A549 (cell line): ENCODE measurements at regions not wholly inside any gene's neighbourhood (a gene's known extent, or its start where the extent isn't known, plus 50 kb on each side); places are given as distances from the start of the nearest gene placed in this dataset.

Source experiments
- ATAC-seq, 2 experiments: fragments of 200-7000 bp in 1 of 2; fragments of >200 bp in 1 of 2; cut with Nextera tagmentation in 1 of 2; cut with Tn5 transposase in 1 of 2; 3 replicates each; pipeline versions ENCODE4 v1.8.0 to v1.9.1; 2018 to 2020; ENCODE audit warnings: mild to moderate bottlenecking in 1 of 2, moderate library complexity in 1 of 2
- CTCF ChIA-PET: fragments of 300-600 bp; sonication (Branson Sonifier 250); formaldehyde crosslinking; extraction: SDS; loops from one replicate; lab custom pipeline; 2021; ENCODE audit warnings: antibody characterized with exemption, inconsistent platforms; lab: Yijun Ruan, JAX
- POLR2A ChIA-PET: fragments of 350-600 bp; formaldehyde crosslinking; extraction: SDS; loops from one replicate; lab custom pipeline; 2021; ENCODE audit warnings: antibody characterized with exemption, inconsistent platforms; lab: Yijun Ruan, JAX
- DNase-seq, 2 experiments: peaks; one replicate each; pipeline versions ENCODE4 v3.0.0 to v3.0.0-alpha.2; 2011 to 2016; ENCODE audit warnings: low read depth in 1 of 2, low spot score in 1 of 2
- FAIRE-seq: peaks from 2 replicates; lab custom pipeline; 2011; peaks lifted over from hg19 to GRCh38; lab: Jason Lieb, UNC
- H3K27ac ChIP-seq, 2 experiments: fragments of >200 bp; sonication (Bioruptor Twin); formaldehyde crosslinking; 3 replicates each; pipeline ENCODE4 v1.5.1; 2016 to 2017
- H3K4me1 ChIP-seq: fragments of >200 bp; sonication (Bioruptor Twin); formaldehyde crosslinking; 3 replicates; pipeline ENCODE4 v1.6.1; 2016
- H3K4me2 ChIP-seq: fragments of >200 bp; sonication (Bioruptor Twin); formaldehyde crosslinking; 3 replicates; pipeline ENCODE4 v1.6.1; 2016
- H3K4me3 ChIP-seq: fragments of >200 bp; sonication (Bioruptor Twin); formaldehyde crosslinking; 3 replicates; pipeline ENCODE4 v1.5.1; 2016
- H3K9me3 ChIP-seq: fragments of >200 bp; sonication (Bioruptor Twin); formaldehyde crosslinking; 3 replicates; pipeline ENCODE4 v1.6.1; 2016
- BHLHE40 ChIP-seq: IDR thresholded peaks from 2 replicates; pipeline ENCODE4 v1.6.1; 2012; ENCODE audit warnings: low read depth, low read length, inconsistent platforms
- CBX8 ChIP-seq: fragments of 200-600 bp; sonication (generic); IDR thresholded peaks from 2 replicates; pipeline ENCODE4 v1.6.1; 2016
- CHD2 ChIP-seq: fragments of 150-350 bp; IDR thresholded peaks from 2 replicates; pipeline ENCODE4 v1.6.1; 2014; ENCODE audit warnings: low read length; ENCODE audit not compliant: partially characterized antibody
- CHD4 ChIP-seq: fragments of 200-600 bp; sonication (generic); IDR thresholded peaks from 2 replicates; pipeline ENCODE4 v1.6.1; 2016; ENCODE audit warnings: antibody characterized with exemption, mild to moderate bottlenecking, borderline replicate concordance
- ELK1 ChIP-seq: fragments of 150-350 bp; IDR thresholded peaks from 2 replicates; pipeline ENCODE4 v1.6.1; 2014; ENCODE audit warnings: low read depth, mild to moderate bottlenecking, low read length
- ESRRA ChIP-seq: fragments of 150-350 bp; IDR thresholded peaks from 2 replicates; pipeline ENCODE4 v1.6.1; 2014; ENCODE audit warnings: mild to moderate bottlenecking, low read length, borderline replicate concordance
- GATA3 ChIP-seq: IDR thresholded peaks from 2 replicates; pipeline ENCODE4 v1.6.1; 2012; ENCODE audit warnings: borderline replicate concordance
- HES2 ChIP-seq: fragments of >200 bp; sonication (Bioruptor Twin); formaldehyde crosslinking; IDR thresholded peaks from 2 replicates; pipeline ENCODE4 v1.6.1; 2016
- HOXA7 ChIP-seq: fragments of 250-450 bp; sonication (Bioruptor Pico); IDR thresholded peaks from 2 replicates; pipeline ENCODE4 v1.5.0; 2020; ENCODE audit warnings: mild to moderate bottlenecking, moderate library complexity
- HOXB5 ChIP-seq: fragments of 250-450 bp; sonication (Bioruptor Pico); IDR thresholded peaks from 2 replicates; pipeline ENCODE4 v1.5.0; 2020; ENCODE audit warnings: mild to moderate bottlenecking, moderate library complexity
- JUN ChIP-seq, 2 experiments: fragments of >200 bp; sonication (Bioruptor Twin); formaldehyde crosslinking; IDR thresholded peaks; 2 replicates in 1 of 2; 3 replicates in 1 of 2; pipeline ENCODE4 v1.6.1; 2016 to 2017
- JUNB ChIP-seq: fragments of >200 bp; sonication (Bioruptor Twin); formaldehyde crosslinking; IDR thresholded peaks from 2 replicates; pipeline ENCODE4 v1.6.1; 2016
- MAFK ChIP-seq: fragments of 450-650 bp; IDR thresholded peaks from 2 replicates; pipeline ENCODE4 v1.6.1; 2014; ENCODE audit not compliant: partially characterized antibody
- MAZ ChIP-seq: fragments of 150-350 bp; IDR thresholded peaks from 2 replicates; pipeline ENCODE4 v1.6.1; 2014; ENCODE audit warnings: antibody characterized with exemption, low read depth, low read length, borderline replicate concordance
- NFE2L2 ChIP-seq: fragments of 150-350 bp; conservative IDR thresholded peaks from 2 replicates; pipeline ENCODE4 v1.6.1; 2014; ENCODE audit warnings: low read length
- NR3C1 ChIP-seq: fragments of >200 bp; sonication (Bioruptor Twin); formaldehyde crosslinking; IDR thresholded peaks from 3 replicates; pipeline ENCODE4 v1.6.1; 2017
- PHF8 ChIP-seq: fragments of 200-600 bp; sonication (generic); IDR thresholded peaks from 2 replicates; pipeline ENCODE4 v1.6.1; 2016; ENCODE audit warnings: low read depth, mild to moderate bottlenecking, antibody characterized with exemption, moderate library complexity, borderline replicate concordance
- RARB ChIP-seq: fragments of 250-450 bp; sonication (Bioruptor Pico); IDR thresholded peaks from 2 replicates; pipeline ENCODE4 v1.8.0; 2021; ENCODE audit warnings: mild to moderate bottlenecking, moderate library complexity
- REST ChIP-seq: fragments of 200-600 bp; sonication (generic); IDR thresholded peaks from 2 replicates; pipeline ENCODE4 v1.6.1; 2016; ENCODE audit warnings: antibody characterized with exemption, mild to moderate bottlenecking, moderate library complexity
- SMC3 ChIP-seq: fragments of >200 bp; sonication (Bioruptor Twin); formaldehyde crosslinking; IDR thresholded peaks from 3 replicates; pipeline ENCODE4 v1.6.1; 2018; ENCODE audit warnings: inconsistent platforms
- SREBF2 ChIP-seq: fragments of 450-650 bp; IDR thresholded peaks from 2 replicates; pipeline ENCODE4 v1.6.1; 2014; ENCODE audit warnings: mild to moderate bottlenecking, moderate library complexity
- TFCP2L1 ChIP-seq: fragments of 250-450 bp; sonication (Bioruptor Pico); IDR thresholded peaks from 2 replicates; pipeline ENCODE4 v1.5.0; 2021; ENCODE audit warnings: mild to moderate bottlenecking
- ZFP36 ChIP-seq: fragments of 450-650 bp; IDR thresholded peaks from 2 replicates; pipeline ENCODE4 v1.6.1; 2014; ENCODE audit warnings: borderline replicate concordance; ENCODE audit not compliant: partially characterized antibody
- WGBS: methylation state at CpG from one replicate; pipeline ENCODE4 v1.1.6; 2017; ENCODE audit errors: missing lambda C conversion rate; 5-methylcytosine and 5-hydroxymethylcytosine counted together
- TF ChIP-seq, protein P1 (sequence below): IDR thresholded peaks from 2 replicates; pipeline ENCODE4 v1.6.1; 2012

- Histone ChIP-seq H3K27ac (no peak overlapping the region), H3K4me3 (no peak overlapping the region), H3K9me3 (peaks cover 6% of the 10 kb centered on the region; the same call in 1 of the 3 replicates), H3K4me2 (no peak overlapping the region), H3K4me1 (no peaks in the 10 kb centered on the region)
- TF ChIP-seq REST (no peak), HOXA7 (CRISPR knock-in tag) (no peak), ESRRA (no peak), MAFK (no peak), CHD2 (no peak), SMC3 (no peak), CHD4 (no peak), PHF8 (no peak), GATA3 (no peak), ELK1 (no peak)
- TF ChIP-seq, protein P1, sequence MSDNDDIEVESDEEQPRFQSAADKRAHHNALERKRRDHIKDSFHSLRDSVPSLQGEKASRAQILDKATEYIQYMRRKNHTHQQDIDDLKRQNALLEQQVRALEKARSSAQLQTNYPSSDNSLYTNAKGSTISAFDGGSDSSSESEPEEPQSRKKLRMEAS, result no peak
- DNase-seq (no peak), FAIRE-seq (no peak), ATAC-seq (no peak)
- CTCF ChIA-PET, result no interaction called here
- WGBS, result 0% methylated on average over 3 of the region's 3 CpGs
- POLR2A ChIA-PET, result no interaction called here
Measured at GRCh38 chr3:147034359-147034758, 372.0 kb downstream of the ZIC4 start.

DNA sequence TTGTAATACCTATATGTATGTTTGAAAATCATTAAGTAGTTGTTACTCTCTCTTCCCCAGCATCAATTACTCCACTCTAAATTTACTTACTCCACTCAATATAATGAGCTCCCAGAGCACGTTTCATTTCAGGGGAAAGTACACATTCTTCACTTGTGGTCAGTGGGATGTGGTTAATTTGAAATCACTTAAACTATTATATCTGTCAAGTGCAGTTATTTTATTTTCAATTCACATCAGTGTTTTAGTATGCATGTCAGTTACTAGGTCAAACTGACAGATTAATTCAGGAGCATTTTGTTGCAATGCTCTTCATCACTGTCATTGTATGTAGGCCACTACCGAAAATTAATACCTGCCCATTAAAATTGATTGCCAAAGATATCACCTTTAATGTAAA, 376.1 kb downstream of the ZIC4 start:
- Histone ChIP-seq H3K9me3 (peaks cover 6% of the 10 kb centered on the region; the same call in 1 of the 3 replicates), H3K27ac (no peak overlapping the region), H3K4me1 (no peaks in the 10 kb centered on the region), H3K4me2 (no peak overlapping the region), H3K4me3 (no peak overlapping the region)
- ATAC-seq (no peak), DNase-seq (no peak), FAIRE-seq (no peak)
- no peak for TF ChIP-seq JUNB
- TF ChIP-seq NR3C1, result no peak
- no peak for TF ChIP-seq HES2
- no peak for TF ChIP-seq TFCP2L1 (CRISPR knock-in tag)
- TF ChIP-seq HOXB5 (CRISPR knock-in tag), result no peak
- no peak for TF ChIP-seq BHLHE40
- no peak for TF ChIP-seq ELK1
- no peak for TF ChIP-seq MAZ
- no peak for TF ChIP-seq JUN (IDR thresholded peaks at IDR 0.05)
- TF ChIP-seq SREBF2, result no peak
- TF ChIP-seq CBX8, result no peak
- no peak for TF ChIP-seq RARB (CRISPR knock-in tag)
- TF ChIP-seq GATA3, result no peak
- TF ChIP-seq CHD4, result no peak
- no peak for TF ChIP-seq NFE2L2
- no peak for TF ChIP-seq ZFP36
- POLR2A ChIA-PET, result no interaction called here
- CTCF ChIA-PET, result no interaction called here
- 0% methylated on average over 2 of the region's 2 CpGs for WGBS
